H1 (cell line): ENCODE measurements at regions not wholly inside any gene's neighbourhood (a gene's known extent, or its start where the extent isn't known, plus 50 kb on each side); places are given as distances from the start of the nearest gene placed in this dataset.

ENCODE experiments used
- CTCF ChIA-PET: fragments of 300-600 bp; sonication (Branson Sonifier 250); formaldehyde crosslinking; loops from one replicate; lab custom pipeline; 2021; ENCODE audit not compliant: partially characterized antibody; lab: Charles Lee
- POLR2A ChIA-PET: fragments of 300-600 bp; sonication (Branson Sonifier 250); formaldehyde crosslinking; loops from one replicate; lab custom pipeline; 2021; ENCODE audit warnings: inconsistent platforms; ENCODE audit not compliant: partially characterized antibody; lab: Charles Lee
- DNase-seq, 2 experiments: peaks; one replicate each; pipeline versions ENCODE4 v3.0.0 to v3.0.0-alpha.2; 2010 to 2022; ENCODE audit warnings: low spot score in 2 of 2, low read depth in 1 of 2, mixed read lengths in 1 of 2
- FAIRE-seq: peaks from 2 replicates; lab custom pipeline; 2011; peaks lifted over from hg19 to GRCh38; lab: Jason Lieb, UNC
- H2AFZ ChIP-seq: 2 replicates; pipeline ENCODE4 v1.8.1; 2012; ENCODE audit warnings: low read length, inconsistent platforms
- H2AK5ac ChIP-seq: 2 replicates; pipeline ENCODE4 v1.6.1; 2013; ENCODE audit warnings: low read depth, low read length
- H2BK120ac ChIP-seq: replicated peaks from 2 replicates; pipeline ENCODE3; 2013; ENCODE audit warnings: low read depth, low read length, inconsistent platforms
- H2BK12ac ChIP-seq: 2 replicates; pipeline ENCODE4 v1.6.1; 2013; ENCODE audit warnings: low read depth, low read length
- H2BK15ac ChIP-seq: 2 replicates; pipeline ENCODE4 v1.6.1; 2013; ENCODE audit warnings: low read length
- H2BK20ac ChIP-seq: 2 replicates; pipeline ENCODE4 v1.6.1; 2013; ENCODE audit warnings: low read length
- H2BK5ac ChIP-seq: 2 replicates; pipeline ENCODE4 v1.6.1; 2013; ENCODE audit warnings: low read depth, low read length
- H3K14ac ChIP-seq: 2 replicates; pipeline ENCODE4 v1.6.1; 2013; ENCODE audit warnings: inconsistent platforms; ENCODE audit not compliant: insufficient read length
- H3K18ac ChIP-seq: 2 replicates; pipeline ENCODE4 v1.6.1; 2013; ENCODE audit warnings: low read length; ENCODE audit errors: extremely low read depth
- H3K23ac ChIP-seq: 2 replicates; pipeline ENCODE4 v1.6.1; 2013; ENCODE audit warnings: inconsistent platforms; ENCODE audit not compliant: insufficient read length
- H3K23me2 ChIP-seq: 2 replicates; pipeline ENCODE4 v1.6.1; 2013; ENCODE audit warnings: low read depth, low read length
- H3K27ac ChIP-seq: 2 replicates; pipeline ENCODE4 v1.6.1; 2011; ENCODE audit warnings: low read depth, low read length, inconsistent platforms
- H3K27me3 ChIP-seq, 4 experiments: replicated peaks in 1 of 4; 1 replicate in 1 of 4; 2 replicates in 3 of 4; pipeline versions ENCODE4 v1.6.1 to v1.8.1; 2011 to 2013; ENCODE audit warnings: low read length in 3 of 4, mild to moderate bottlenecking in 3 of 4, inconsistent platforms in 2 of 4, mixed read lengths in 2 of 4, moderate library complexity in 1 of 4; ENCODE audit not compliant: control insufficient read depth in 3 of 4, insufficient read depth in 3 of 4; ENCODE audit errors: extremely low read depth in 1 of 4
- H3K36me3 ChIP-seq, 4 experiments: 2 replicates each; pipeline versions ENCODE4 v1.6.1 to v1.8.1; 2011 to 2013; ENCODE audit warnings: mild to moderate bottlenecking in 4 of 4, low read length in 3 of 4, moderate library complexity in 2 of 4, control low read depth in 1 of 4, inconsistent platforms in 1 of 4; ENCODE audit not compliant: insufficient read depth in 4 of 4, control insufficient read depth in 2 of 4
- H3K4ac ChIP-seq: replicated peaks from 2 replicates; pipeline ENCODE3; 2013; ENCODE audit warnings: low read length, low read depth, mixed read lengths, inconsistent platforms; ENCODE audit not compliant: insufficient read length
- H3K4me1 ChIP-seq, 4 experiments: replicated peaks in 1 of 4; 1 replicate in 1 of 4; 2 replicates in 3 of 4; pipeline versions ENCODE4 v1.6.1 to v1.8.1; 2011 to 2013; ENCODE audit warnings: low read length in 3 of 4, inconsistent platforms in 2 of 4, mixed read lengths in 1 of 4; ENCODE audit not compliant: insufficient read depth in 4 of 4, control insufficient read depth in 3 of 4
- H3K4me2 ChIP-seq, 2 experiments: 2 replicates each; pipeline versions ENCODE4 v1.6.1 to v1.8.1; 2011 to 2013; ENCODE audit warnings: low read depth in 2 of 2, low read length in 2 of 2, control low read depth in 1 of 2, inconsistent platforms in 1 of 2, mild to moderate bottlenecking in 1 of 2; ENCODE audit not compliant: insufficient read depth in 1 of 2
- H3K4me3 ChIP-seq, 4 experiments: fragments of 200-600, 300-600 bp in 1 of 4; sonication (generic), shearing (Covaris generic), sonication (Bioruptor Twin) in 1 of 4; 2 replicates each; pipeline versions ENCODE4 v1.5.1 to v1.8.1; 2011 to 2016; ENCODE audit warnings: low read length in 4 of 4, low read depth in 3 of 4, control low read depth in 2 of 4, inconsistent platforms in 2 of 4, mild to moderate bottlenecking in 2 of 4, mixed read lengths in 1 of 4, moderate library complexity in 1 of 4; ENCODE audit not compliant: insufficient read depth in 2 of 4; ENCODE audit errors: extremely low read depth in 1 of 4
- H3K56ac ChIP-seq: replicated peaks from 2 replicates; pipeline ENCODE3; 2013; ENCODE audit warnings: low read depth, mild to moderate bottlenecking, mixed read lengths, low read length, inconsistent platforms; ENCODE audit not compliant: insufficient read length
- H3K79me1 ChIP-seq: 2 replicates; pipeline ENCODE4 v1.6.1; 2013; ENCODE audit warnings: low read depth, low read length, control low read depth
- H3K79me2 ChIP-seq, 2 experiments: 2 replicates each; pipeline versions ENCODE4 v1.6.1 to v1.8.1; 2012 to 2013; ENCODE audit warnings: low read length in 2 of 2, mild to moderate bottlenecking in 2 of 2, inconsistent platforms in 1 of 2; ENCODE audit not compliant: insufficient read depth in 2 of 2, control insufficient read depth in 1 of 2
- H3K9ac ChIP-seq, 4 experiments: replicated peaks in 1 of 4; 1 replicate in 1 of 4; 2 replicates in 3 of 4; pipeline versions ENCODE4 v1.6.1 to v1.8.1; 2011 to 2013; ENCODE audit warnings: low read depth in 3 of 4, low read length in 3 of 4, control low read depth in 2 of 4, mild to moderate bottlenecking in 2 of 4, moderate library complexity in 2 of 4, inconsistent platforms in 1 of 4; ENCODE audit errors: extremely low read depth in 1 of 4
- H3K9me3 ChIP-seq, 2 experiments: 2 replicates each; pipeline versions ENCODE4 v1.6.1 to v1.8.1; 2012 to 2013; ENCODE audit warnings: mild to moderate bottlenecking in 2 of 2, moderate library complexity in 2 of 2, control low read depth in 1 of 2, inconsistent platforms in 1 of 2, low read depth in 1 of 2, low read length in 1 of 2, mixed read lengths in 1 of 2; ENCODE audit not compliant: insufficient read depth in 2 of 2
- H4K20me1 ChIP-seq, 2 experiments: replicated peaks in 1 of 2; 2 replicates each; pipeline versions ENCODE3 to v1.8.1; 2011 to 2013; ENCODE audit warnings: inconsistent platforms in 2 of 2, low read length in 2 of 2, mild to moderate bottlenecking in 1 of 2; ENCODE audit not compliant: insufficient read depth in 2 of 2, control insufficient read depth in 1 of 2
- H4K5ac ChIP-seq: 2 replicates; pipeline ENCODE4 v1.6.1; 2013; ENCODE audit warnings: low read length, low read depth, mixed read lengths, inconsistent platforms; ENCODE audit not compliant: insufficient read length
- H4K8ac ChIP-seq: 2 replicates; pipeline ENCODE4 v1.8.0; 2013; ENCODE audit warnings: mild to moderate bottlenecking, moderate library complexity, low read length, inconsistent platforms; ENCODE audit not compliant: insufficient read depth; ENCODE audit errors: extremely low read depth
- H4K91ac ChIP-seq: replicated peaks from 2 replicates; pipeline ENCODE3; 2013; ENCODE audit warnings: low read length, mixed read lengths, inconsistent platforms; ENCODE audit not compliant: insufficient read length
- CREB1 ChIP-seq: IDR thresholded peaks from 2 replicates; pipeline ENCODE4 v1.6.1; 2012; ENCODE audit warnings: inconsistent platforms
- GABPA ChIP-seq: IDR thresholded peaks from 2 replicates; pipeline ENCODE4 v1.6.1; 2011; ENCODE audit warnings: mild to moderate bottlenecking, low read length, moderate library complexity, borderline replicate concordance; ENCODE audit not compliant: insufficient read depth
- WGBS, 2 experiments: shearing (Covaris generic) in 1 of 2; methylation state at CpG; one replicate each; pipeline versions ENCODE4 v1.1.6 to v1.1.7; 2013 to 2015; ENCODE audit warnings: low lambda C conversion rate in 2 of 2, mixed read lengths in 2 of 2, inconsistent platforms in 1 of 2, low coverage in 1 of 2, missing lambda C conversion rate in 1 of 2; ENCODE audit not compliant: insufficient replicate concordance in 2 of 2, insufficient coverage in 1 of 2, insufficient read length in 1 of 2; ENCODE audit errors: extremely low coverage in 1 of 2, missing lambda C conversion rate in 1 of 2; 5-methylcytosine and 5-hydroxymethylcytosine counted together

DNA sequence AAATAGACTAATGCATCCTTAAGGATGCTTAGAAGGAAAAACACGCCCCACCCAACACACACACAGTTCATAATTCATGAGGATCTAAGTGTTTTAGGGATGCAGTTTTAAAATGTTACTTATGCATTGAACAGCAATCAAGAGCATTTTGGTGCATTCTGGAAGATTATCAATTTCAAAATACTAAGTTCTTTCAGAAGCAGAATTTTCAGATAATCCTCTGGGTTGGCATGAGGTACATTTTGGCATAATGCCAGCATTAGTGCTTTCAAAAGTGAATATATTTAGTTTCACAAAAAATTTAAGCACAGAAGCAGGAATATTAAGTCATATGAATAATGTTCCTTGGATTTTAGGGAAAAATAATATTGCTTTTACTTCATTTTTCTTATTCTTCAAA lies 937.1 kb downstream of the REEP3 start:
- Histone ChIP-seq H2BK15ac (no peak overlapping the region), H4K20me1 (no peaks in the 10 kb centered on the region), H3K4ac (no peak overlapping the region), H3K4me1 (no peaks in the 10 kb centered on the region), H2BK5ac (no peak overlapping the region), H3K9me3 (peaks cover 6 to 8% of the 10 kb centered on the region in 2 experiments; a peak in 3 of 4 replicates), H3K36me3 (no peaks in the 10 kb centered on the region), H3K79me2 (no peaks in the 10 kb centered on the region), H2BK20ac (no peak overlapping the region), H2BK120ac (no peak overlapping the region), H4K91ac (no peak overlapping the region), H3K18ac (no peak overlapping the region), H3K79me1 (no peaks in the 10 kb centered on the region), H3K9ac (no peak overlapping the region), H3K27me3 (no peaks in the 10 kb centered on the region), H4K8ac (no peak overlapping the region), H4K5ac (no peak overlapping the region), H3K23ac (no peak overlapping the region), H3K27ac (no peak overlapping the region), H3K23me2 (no peaks in the 10 kb centered on the region), H3K4me2 (no peak overlapping the region), H3K56ac (no peak overlapping the region), H3K14ac (no peak overlapping the region), H3K4me3 (no peak overlapping the region), H2BK12ac (no peak overlapping the region), H2AFZ (no peak overlapping the region), H2AK5ac (no peak overlapping the region)
- DNase-seq (no peak), FAIRE-seq (no peak)
- WGBS, 2 experiments = 94% methylated on average over 1 of the region's 1 CpG; no CpG with 5 or more reads in 1 of the 2 experiments
- ChIA-PET POLR2A (no interaction called here), CTCF (no interaction called here)
- TF ChIP-seq CREB1 (no peak), GABPA (no peak)
